Activated CD8-positive, alpha-beta T cell treated with anti-CD3 and anti-CD28 coated beads for 36 hours (primary cell): ENCODE measurements at regions not wholly inside any gene's neighbourhood (a gene's known extent, or its start where the extent isn't known, plus 50 kb on each side); places are given as distances from the start of the nearest gene placed in this dataset.
"Not testable (repeated sequence)": the region's sequence is repeated elsewhere in the genome, so short reads cannot be mapped to it uniquely, and the experiment has no call there.

Source experiments
- ATAC-seq: fragments of 200-7000 bp; cut with Tn5 transposase; one replicate; pipeline ENCODE4 v1.10.0; 2021; ENCODE audit warnings: mild to moderate bottlenecking, moderate library complexity
- CTCF ChIA-PET: fragments of 350-600 bp; sonication (Branson Sonifier 250); formaldehyde crosslinking; loops from one replicate; lab custom pipeline; 2021; ENCODE audit warnings: antibody characterized with exemption; lab: Charles Lee
- POLR2A ChIA-PET: fragments of 350-600 bp; sonication (Branson Sonifier 250); formaldehyde crosslinking; loops from one replicate; lab custom pipeline; 2021; ENCODE audit warnings: antibody characterized with exemption; lab: Charles Lee
- DNase-seq: peaks from one replicate; pipeline ENCODE4 v3.0.0-alpha.2; 2020
- H3K27ac Mint-ChIP-seq: one replicate; pipeline ENCODE4 v1.8.0; 2021; ENCODE audit warnings: mild to moderate bottlenecking, mixed read lengths
- H3K27me3 Mint-ChIP-seq: one replicate; pipeline ENCODE4 v1.8.0; 2021; ENCODE audit warnings: mixed read lengths
- H3K36me3 Mint-ChIP-seq: one replicate; pipeline ENCODE4 v1.8.0; 2021; ENCODE audit warnings: low read depth, mixed read lengths
- H3K4me1 Mint-ChIP-seq: one replicate; pipeline ENCODE4 v1.8.0; 2021; ENCODE audit warnings: low read depth, mixed read lengths
- H3K4me3 Mint-ChIP-seq: one replicate; pipeline ENCODE4 v1.8.0; 2021; ENCODE audit warnings: mild to moderate bottlenecking, moderate library complexity, mixed read lengths
- H3K9me3 Mint-ChIP-seq: one replicate; pipeline ENCODE4 v1.8.0; 2021; ENCODE audit warnings: mixed read lengths
- intact Hi-C: fragments of 100-400 bp; cut with micrococcal nuclease; formaldehyde crosslinking; loops from one replicate; pipeline ENCODE4 v1.10.0; 2022
- TF ChIP-seq, protein P1 (sequence below): fragments of 200-600 bp; IDR thresholded peaks from one replicate; pipeline ENCODE4 v1.8.0; 2022; ENCODE audit warnings: antibody characterized with exemption, mild to moderate bottlenecking

DNA sequence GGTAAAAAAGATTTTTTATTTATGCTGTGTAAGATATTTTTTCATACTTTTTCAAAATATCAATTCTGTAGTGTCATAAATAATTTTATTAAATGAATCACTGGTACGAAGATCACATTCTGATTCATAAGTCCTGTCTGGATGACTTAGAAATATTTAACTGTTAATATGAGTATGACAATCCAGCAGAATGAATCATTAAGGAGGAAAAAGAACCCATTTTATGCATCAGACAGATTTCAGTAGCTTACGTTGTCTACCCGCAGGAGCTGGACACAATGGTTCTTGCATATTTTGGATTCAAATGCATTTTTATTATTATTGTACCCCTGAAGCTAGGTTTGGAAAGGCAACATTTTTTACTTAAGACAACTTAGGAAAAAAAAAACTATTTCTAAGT lies 448.9 kb upstream of the TSPY4 start:
- no peaks in the 10 kb centered on the region for H3K27me3 Mint-ChIP-seq
- H3K27ac Mint-ChIP-seq = no peak overlapping the region
- DNase-seq = no peak
- no peak for ATAC-seq
- intact Hi-C loops = no loop called here
- no peak overlapping the region for H3K4me3 Mint-ChIP-seq
- TF ChIP-seq, protein P1, sequence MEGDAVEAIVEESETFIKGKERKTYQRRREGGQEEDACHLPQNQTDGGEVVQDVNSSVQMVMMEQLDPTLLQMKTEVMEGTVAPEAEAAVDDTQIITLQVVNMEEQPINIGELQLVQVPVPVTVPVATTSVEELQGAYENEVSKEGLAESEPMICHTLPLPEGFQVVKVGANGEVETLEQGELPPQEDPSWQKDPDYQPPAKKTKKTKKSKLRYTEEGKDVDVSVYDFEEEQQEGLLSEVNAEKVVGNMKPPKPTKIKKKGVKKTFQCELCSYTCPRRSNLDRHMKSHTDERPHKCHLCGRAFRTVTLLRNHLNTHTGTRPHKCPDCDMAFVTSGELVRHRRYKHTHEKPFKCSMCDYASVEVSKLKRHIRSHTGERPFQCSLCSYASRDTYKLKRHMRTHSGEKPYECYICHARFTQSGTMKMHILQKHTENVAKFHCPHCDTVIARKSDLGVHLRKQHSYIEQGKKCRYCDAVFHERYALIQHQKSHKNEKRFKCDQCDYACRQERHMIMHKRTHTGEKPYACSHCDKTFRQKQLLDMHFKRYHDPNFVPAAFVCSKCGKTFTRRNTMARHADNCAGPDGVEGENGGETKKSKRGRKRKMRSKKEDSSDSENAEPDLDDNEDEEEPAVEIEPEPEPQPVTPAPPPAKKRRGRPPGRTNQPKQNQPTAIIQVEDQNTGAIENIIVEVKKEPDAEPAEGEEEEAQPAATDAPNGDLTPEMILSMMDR = no peak
- ChIA-PET CTCF (no interaction called here), POLR2A (no interaction called here)
- H3K36me3 Mint-ChIP-seq = no peaks in the 10 kb centered on the region
- H3K9me3 Mint-ChIP-seq = no peaks in the 10 kb centered on the region
- H3K4me1 Mint-ChIP-seq = no peaks in the 10 kb centered on the region

DNA sequence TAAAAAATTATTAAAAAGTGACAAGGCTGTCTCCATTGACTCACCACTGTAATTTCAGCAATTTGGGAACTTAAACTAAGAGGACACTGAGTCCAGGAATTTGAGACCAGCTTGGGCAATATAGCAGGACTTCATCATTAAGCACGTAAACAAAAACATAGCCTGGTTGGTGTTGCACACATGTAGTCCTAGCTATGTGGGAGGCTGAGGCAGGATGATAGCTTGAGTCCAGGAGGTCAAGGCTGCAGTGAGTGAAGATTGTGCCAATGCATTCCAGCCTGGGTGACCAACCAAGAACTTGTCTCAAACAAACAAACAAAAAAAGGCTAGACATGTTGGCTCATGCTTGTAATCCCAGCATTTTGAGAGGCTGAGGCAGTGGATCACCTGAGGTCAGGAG lies 439.4 kb upstream of the TSPY4 start:
- no peaks in the 10 kb centered on the region for H3K4me1 Mint-ChIP-seq
- H3K27ac Mint-ChIP-seq = no peak overlapping the region
- DNase-seq = no peak
- H3K9me3 Mint-ChIP-seq = no peaks in the 10 kb centered on the region
- intact Hi-C loops = no loop called here
- CTCF ChIA-PET = no interaction called here
- H3K36me3 Mint-ChIP-seq = no peaks in the 10 kb centered on the region
- TF ChIP-seq, protein P1 = no peak
- POLR2A ChIA-PET = no interaction called here
- no peak for ATAC-seq
- no peak overlapping the region for H3K4me3 Mint-ChIP-seq
- no peaks in the 10 kb centered on the region for H3K27me3 Mint-ChIP-seq

DNA sequence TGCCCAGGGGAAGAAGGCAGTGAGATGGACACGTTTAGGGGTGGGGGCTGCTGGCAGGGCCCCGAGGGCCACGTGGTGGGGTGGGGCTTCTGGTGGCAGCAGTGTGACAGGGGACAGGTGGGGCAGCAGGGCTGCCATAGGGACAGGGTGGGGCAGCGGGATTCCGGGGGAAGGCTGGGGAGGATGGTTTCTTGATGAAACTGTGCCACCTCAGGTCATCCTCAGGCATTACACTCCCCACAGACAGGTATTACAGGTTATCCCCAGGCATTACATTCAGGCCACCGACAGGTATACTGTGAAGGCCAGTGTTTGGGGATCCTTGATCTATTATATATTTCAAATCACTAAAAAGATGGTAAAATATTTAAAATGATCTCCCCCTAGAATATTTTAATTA lies 432.1 kb upstream of the TSPY4 start:
- POLR2A ChIA-PET = no interaction called here
- no peaks in the 10 kb centered on the region for H3K9me3 Mint-ChIP-seq
- DNase-seq = no peak
- no peak for ATAC-seq
- H3K27me3 Mint-ChIP-seq = no peaks in the 10 kb centered on the region
- intact Hi-C loops = no loop called here
- no peak overlapping the region for H3K27ac Mint-ChIP-seq
- H3K36me3 Mint-ChIP-seq = no peaks in the 10 kb centered on the region
- H3K4me1 Mint-ChIP-seq = no peaks in the 10 kb centered on the region
- CTCF ChIA-PET = no interaction called here
- no peak overlapping the region for H3K4me3 Mint-ChIP-seq
- TF ChIP-seq, protein P1 = no peak

DNA sequence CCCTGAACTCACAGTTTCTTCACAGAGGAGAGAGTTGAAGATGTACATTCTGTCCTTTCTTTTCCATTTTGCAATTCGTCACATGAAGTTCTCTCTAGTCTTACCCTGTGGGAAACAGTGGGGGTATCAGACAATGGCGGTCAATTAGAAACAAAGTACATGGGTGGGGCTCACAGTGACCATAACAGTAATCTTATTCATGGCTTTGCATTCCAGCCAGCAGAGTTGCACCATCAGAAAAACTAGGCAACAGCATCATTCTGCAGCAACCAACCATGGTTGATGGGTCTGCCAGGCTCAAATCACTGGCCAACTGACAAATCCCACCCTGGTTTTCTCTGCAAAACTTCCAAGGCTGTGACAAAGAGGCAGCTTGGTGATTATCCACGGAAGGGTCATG lies 414.7 kb upstream of the TSPY4 start:
- ATAC-seq, H3K27ac Mint-ChIP-seq, POLR2A ChIA-PET, DNase-seq, CTCF ChIA-PET, H3K4me3 Mint-ChIP-seq, intact Hi-C loops, H3K36me3 Mint-ChIP-seq, H3K9me3 Mint-ChIP-seq, H3K4me1 Mint-ChIP-seq, H3K27me3 Mint-ChIP-seq: not testable (repeated sequence)
